Right lung (tissue), 2 donors: ENCODE measurements at regions not wholly inside any gene's neighbourhood (a gene's known extent, or its start where the extent isn't known, plus 50 kb on each side); places are given as distances from the start of the nearest gene placed in this dataset.

Experiments
- DNase-seq, 2 donors: peaks; one replicate each; pipeline ENCODE4 v3.0.0-alpha.2; 2013

DNA sequence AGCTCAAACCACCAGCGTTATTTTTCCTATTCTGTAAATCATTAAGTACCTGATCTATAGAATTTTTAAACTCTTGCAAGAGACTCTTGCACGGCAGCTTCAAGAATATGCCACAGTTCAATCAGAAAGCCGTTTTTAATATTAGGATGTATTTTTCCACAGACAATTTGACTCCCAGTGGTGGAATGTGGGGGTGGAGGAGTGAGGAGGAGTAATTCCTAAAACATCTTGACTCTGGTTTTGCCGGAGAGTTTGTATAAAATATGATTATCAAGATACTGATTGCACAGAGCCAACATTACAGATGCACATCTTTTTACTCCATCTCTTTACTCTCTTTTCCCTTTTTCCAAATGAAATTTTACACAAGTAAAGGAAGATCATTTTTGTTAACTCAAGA, 288.3 kb downstream of the ENC1 start:
- DNase-seq = no peak

DNA sequence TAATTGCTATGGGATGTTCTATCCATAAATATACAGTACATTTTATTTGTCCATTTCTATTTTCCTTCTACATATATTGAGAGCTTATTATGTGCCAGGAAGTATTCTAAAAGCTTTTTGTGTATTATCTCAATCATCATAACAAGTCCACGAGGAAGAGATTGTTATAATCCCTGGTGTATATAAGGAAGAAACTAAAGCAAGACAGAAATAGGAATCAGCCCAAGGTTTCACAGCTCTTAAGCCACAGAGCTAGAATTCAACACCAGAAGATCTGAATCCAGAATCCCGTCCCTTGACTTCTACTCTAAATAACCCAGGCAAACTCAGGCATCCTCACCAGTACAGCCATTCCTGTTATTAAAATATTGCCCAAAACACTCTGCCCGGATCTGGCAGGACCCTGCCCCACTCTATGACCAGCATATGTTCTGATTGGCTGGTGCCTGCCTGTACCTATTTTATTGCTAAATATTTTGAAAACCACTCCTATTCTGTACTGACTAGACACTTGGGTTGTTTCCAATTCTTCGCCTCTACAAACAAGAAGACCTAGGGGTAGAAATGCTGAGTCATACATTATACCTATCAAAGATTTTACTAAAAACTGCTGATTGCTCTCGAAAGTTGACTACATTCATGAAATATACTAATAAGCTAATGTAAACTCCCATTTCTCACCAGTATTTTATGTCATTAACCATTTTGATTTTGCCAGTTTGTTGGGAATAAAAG, 297.4 kb downstream of the ENC1 start:
- DNase-seq = no peak

DNA sequence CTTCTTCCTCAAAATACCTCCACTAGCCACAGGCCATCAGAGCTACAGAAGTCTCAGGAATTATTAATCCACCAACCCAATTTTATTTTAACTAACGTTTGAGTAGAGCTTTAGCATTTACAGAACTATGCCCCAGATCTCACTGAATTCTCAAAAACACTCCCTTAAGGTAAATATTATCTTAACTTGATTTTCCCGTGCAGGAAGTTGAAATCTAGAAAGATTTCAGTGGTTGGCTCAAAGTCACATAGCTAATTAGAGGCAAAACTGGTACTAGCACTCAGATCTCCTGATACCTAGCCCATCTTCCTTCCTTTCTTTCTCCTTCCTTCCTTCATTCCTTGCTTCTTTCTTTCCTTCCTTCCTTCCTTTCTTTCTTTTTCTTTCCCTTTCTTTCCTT, 298.3 kb downstream of the ENC1 start:
- no peak for DNase-seq

DNA sequence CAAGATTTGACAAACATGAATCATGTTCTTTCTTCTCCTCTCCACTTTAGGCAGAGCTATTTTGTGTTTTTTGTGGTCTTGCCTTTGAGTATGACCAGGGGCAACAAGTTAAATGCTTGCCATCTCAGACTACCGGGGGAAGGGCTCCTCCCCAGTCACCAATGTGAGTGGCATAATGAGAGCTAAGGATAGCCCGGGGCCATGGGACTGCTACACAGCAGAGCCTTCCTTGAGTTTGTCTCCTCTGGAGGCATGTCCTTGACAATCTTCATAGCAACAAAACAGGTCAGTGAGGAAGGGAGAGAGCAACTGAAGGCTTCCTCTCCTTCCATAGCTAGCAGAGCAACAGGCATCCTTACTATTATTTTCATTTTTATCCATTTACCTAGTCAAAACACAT, 299.3 kb downstream of the ENC1 start:
- no peak for DNase-seq

DNA sequence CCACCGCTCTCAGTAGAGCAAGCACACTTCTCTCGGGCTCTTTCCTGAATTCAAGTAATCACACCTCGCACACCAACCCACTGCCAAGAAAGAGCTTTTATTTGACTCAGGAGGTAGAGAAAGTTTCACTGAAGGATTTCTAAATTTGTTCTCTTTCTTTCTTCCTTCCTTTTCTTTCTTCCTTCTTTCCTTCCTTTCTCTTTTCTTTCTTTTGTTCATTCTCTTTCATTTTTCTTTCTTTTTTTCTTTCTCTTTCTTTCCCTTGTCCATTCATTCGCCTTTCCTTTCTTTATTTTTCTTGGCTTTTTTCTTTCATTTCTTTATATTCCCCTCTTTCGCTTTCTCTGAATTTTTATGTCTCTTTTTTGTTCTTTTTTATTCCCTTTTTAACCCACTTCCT, 300.1 kb downstream of the ENC1 start:
- no peak for DNase-seq

DNA sequence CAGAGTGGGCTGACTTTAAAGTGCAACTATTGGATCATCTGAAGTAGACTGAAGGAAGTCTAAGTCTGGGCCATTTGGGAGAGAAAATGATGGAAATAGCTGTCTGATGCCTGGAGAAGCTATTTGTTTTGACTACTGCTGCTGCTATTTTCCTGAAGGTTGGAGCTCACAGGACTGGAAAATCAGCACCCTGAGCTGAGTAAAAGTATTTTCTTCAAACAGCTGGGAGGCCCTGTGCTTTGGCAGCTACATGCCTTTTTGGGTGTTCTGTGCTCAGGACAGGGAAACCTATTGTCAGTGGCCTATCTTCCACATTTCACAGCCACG, 302.6 kb downstream of the ENC1 start:
- DNase-seq = no peak

DNA sequence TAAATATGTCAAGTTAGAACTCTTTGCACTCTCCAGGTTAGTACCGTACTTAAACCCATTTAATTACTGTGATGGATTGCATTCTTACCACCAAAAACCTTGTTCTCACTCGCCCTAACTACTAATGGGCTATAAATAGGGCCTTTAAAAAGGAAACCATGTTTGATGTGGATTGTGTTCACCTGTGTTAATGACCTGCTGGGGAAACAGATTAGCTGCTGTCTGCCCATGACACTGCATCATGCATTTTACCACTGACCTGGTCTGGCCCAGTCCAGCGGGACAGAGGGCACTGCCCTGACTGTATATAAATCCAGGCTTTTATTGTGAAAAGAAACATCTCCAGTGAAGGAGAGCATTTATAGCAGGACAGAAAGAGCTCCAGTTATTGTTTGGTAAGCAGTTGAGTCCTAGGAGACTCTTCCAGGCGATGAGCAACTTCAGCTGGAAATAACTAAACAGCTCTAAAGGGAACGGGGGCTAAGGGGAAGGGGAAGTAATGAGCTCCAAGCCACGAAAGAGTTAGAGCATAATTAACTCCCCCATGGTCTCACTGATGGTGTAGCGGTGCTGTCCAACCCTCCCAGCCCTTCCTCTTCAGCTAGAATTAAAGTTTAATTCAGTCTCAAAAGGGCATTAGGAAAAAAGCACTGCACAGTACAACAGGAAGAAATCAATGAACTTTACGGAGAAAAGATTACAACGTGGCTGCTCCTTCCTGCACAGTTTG, 303.1 kb downstream of the ENC1 start:
- no peak for DNase-seq

DNA sequence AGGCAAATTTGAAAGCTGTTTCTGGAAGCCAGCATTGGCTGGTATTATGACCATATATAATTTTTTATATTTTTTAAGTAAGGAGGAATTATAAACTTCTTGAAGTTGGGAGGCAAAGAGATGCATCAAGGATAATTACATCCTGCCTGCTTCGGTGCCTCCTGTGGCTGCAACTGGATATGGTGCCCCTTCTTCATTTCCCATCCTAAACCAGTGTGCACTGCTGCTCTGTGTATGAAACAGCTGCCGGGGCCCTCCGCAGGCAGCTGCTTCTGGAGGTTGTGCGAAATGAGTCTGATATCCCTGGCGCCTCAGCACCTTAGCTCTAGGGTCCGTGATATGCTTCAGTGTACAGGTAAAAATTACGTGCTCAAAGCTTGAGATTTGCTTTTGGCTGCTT, 304.2 kb downstream of the ENC1 start:
- DNase-seq = no peak

DNA sequence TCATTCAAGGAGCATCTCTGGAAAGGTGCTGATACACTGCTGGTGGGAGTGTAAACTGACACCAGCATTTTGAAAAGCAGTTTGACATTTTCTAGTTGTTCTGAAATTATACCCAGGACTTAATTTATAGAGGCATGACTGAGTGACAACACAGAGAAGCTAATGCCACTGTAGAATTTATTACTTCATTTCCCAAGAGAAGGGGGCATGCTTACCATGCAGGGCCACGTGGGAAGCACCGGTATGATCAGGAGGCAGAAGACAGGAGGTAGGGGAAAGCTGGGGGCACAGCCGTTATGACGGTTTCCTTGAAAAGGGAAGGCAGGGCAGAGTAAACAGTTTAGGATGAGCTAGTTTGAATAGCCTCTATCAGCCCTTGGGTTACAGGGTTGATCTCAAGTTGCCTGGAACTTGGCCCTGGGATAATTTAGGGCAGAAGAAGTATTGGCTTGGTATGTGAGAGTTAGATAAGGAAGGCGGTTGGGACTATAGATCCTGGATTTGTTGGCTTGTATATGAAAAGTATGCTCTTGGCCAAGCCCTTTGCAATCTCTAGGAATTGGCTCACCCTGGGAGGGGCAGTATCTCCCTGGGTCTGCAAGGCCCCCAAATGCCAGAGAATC, 305.7 kb downstream of the ENC1 start:
- DNase-seq = no peak

DNA sequence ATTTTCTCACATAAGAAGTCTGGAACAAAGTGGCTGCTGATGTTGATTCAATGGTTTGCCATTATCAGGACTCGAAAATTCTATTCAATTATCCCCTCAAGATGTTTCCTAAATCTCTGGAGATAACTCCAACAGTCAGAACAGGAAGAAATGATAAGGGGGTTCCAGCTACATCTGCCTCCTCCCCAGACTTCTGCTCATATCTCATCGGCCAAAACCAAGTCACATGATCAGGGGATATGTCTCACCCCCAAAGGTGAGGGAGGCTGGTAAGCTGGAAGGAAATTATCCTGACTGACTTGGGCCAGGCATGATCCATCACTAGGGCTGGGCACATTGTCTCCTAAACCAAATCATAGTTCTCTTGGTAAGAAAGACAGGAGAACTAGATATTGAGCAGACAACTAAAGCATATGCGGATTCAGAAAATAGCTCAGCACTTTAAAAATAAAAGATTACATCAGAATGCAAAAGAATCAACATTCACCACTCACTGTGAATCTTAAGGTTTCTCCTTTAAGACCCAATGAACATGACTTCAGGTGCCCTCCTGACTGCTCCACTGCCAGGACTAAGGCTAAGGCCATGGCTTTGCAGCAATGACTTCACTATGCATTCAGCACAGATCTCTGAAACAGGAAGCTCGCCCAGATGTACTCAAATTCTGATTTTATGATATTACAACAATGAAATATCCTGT, 306.3 kb downstream of the ENC1 start:
- no peak for DNase-seq

DNA sequence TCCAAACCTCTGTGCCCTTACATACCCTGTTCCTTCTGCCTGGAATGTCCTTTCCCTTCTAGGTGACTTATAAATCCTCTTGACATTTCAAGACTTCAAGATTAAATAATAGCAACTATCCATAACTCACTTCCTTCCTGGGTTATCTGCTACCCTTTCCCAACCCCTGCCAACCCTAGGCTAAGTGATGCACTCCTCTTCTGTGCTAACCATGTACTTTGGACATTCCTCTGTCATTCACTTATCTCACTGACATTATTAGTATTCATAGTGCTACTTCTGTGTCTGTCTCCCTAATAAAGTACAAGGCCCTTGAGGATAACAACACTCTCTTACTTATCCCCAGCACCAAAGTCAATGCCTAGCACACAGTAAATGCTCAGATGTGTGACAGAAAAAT, 307.1 kb downstream of the ENC1 start:
- no peak for DNase-seq

DNA sequence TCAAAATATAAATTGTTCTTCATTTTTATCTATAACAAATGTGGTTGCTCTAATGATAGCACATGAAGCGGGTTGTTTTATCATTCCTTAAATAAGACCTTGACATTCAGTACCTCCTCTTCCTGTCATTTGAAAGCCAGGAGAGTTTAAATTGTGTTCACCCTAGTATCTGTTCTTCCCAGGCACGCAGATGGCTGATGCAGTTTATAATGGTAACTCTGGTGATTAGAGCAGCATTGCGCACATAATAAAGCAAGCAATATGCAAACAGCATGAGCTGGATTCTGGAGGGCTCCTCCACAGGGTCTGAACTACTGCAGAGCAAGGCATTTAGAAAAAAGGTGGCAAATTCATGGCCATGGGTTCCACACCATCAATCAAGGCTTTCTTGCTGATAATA, 307.8 kb downstream of the ENC1 start:
- no peak for DNase-seq

DNA sequence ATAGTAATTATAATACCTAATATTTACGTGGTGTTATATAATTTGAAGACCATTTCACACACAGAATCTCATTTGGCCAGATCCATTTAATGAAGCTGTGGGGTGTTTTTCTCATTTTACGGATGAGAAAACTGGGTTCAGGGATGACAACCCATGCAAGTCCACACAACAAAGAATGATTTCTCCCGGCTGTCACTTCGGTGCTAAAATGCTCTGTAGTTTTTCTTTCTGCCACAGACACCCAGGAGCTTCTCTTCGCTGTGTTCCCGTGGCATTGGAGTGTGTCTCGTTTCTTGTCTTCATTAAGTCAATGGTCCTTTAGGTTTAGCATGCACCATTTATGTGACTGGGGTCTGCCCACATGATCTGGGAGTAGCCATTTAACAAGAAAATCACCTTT, 308.5 kb downstream of the ENC1 start:
- DNase-seq = no peak

DNA sequence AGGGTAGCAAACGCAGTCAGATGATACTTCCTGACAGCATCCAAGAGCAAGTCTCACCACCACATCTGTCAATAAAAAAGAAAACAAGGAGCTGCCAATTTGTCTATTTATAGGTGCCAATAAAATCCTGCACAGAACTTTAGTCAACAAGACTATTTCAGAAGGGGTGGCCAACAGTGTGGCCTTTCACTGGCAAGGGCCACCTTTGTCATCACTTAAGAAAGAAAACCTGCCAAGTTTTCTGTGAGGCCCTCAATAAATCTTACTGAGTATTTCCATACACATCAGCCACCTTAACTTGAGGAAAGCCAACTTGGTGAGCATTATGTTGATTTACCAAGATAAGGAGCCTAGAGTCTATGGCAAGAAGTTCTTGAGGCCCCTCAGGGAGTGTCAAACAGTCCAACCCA, 312.3 kb downstream of the ENC1 start:
- no peak for DNase-seq

DNA sequence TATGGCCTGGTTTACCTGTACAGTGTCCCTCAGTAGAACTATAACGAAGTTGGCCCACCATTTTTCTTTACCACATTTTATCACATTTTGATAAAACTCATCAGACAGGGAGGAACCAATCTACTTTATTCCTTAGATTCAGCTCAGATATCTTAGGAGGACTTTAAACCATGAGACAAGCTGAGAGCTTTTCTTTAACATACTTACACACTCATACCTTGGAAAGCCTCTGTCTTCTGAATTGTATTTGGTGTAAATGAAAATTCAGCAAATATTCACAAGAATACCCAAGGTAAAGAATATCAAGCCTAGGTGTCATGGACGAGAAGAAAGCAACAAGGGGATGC, 313.2 kb downstream of the ENC1 start:
- no peak for DNase-seq

DNA sequence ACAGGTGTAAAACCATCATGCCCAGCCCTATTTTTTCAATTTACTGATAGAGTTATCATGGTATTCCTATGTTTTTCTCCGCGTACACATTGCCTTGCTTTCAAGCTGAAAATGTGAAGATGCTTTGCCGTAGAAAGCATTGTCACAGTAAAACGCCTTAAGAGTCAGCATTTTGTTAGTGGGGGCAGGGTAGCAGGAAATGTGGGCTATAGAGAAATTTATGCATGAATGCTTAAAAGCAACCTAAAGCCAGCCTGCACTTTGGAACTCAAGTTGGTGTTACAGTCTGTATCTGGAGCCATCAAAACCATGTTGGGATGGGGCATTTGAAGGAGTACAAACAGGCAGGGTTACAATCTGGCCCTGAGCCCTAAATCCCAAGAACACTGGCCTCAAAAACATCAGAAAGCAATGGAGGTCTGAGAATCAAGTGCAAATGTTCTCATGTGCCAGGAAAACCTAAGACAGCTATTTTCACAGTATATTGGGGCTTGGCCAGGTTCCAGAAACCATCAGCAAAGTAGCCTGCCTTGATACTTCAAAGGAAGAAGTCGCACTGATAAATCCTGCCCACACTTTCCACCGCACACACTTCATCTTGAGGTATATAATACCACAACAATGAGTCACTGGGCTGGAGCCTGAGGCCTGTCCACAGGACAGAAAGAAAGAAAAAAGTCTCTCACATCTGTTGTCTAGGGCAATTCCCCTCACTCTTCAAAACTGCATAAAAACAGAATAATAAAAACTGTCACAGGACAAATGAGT, 313.8 kb downstream of the ENC1 start:
- peak; percentile 34 to 35 for DNase-seq

DNA sequence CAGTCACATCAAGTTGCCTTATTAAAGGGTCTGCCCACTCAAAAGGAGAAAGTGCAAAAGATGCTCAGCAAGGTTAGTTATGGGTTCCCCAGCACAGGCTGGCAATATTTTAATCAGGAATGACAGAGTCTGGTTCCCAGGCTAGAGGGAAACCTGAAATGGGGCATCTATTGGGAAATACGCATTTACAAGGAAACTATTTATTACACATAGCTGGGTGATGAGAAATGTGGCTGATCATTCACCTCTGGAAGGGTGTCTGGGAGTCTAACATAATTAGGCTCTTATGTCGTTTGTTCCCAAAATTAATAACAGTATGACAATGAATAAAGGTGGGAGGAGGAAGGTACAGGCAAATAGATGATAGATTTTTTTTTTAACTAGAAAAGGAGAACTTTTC, 314.7 kb downstream of the ENC1 start:
- DNase-seq = no peak

DNA sequence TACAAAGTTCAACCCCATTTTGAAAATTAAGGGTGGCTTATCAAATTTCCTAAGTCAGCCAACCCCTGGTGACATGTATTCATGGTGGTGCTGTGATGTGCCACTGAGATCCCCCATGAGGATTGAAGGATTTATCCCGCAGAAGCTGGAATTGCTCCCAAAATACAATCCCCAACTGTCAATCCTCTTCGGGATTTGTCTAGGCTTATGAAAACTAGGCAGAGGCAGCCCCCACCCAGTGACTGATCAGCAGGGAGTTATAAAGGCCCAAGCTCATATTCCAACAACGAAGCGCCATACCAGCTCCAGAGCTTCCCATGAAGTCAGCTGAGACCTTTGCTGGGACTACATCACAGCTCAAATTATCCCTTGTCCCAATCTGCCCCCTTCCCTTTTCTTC, 316.0 kb downstream of the ENC1 start:
- no peak for DNase-seq

DNA sequence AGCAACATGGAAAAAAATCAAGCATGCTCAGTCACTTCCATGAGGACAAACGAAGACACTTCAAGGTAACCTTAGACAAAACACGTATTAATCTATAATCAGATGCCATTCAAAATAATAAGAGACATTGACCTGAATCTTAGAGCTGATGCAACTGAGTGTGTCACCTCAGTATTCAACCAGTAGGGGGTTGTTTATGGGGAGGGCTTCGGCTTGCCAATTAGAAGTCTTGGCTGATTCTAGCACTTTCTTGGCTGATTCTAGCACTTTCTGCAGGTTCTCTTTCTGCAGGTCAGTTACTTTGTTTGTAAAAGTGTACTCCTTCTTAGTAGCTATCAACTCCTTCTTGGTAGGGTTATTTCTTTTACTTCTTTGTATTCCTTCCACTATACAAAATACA, 317.6 kb downstream of the ENC1 start:
- no peak for DNase-seq

DNA sequence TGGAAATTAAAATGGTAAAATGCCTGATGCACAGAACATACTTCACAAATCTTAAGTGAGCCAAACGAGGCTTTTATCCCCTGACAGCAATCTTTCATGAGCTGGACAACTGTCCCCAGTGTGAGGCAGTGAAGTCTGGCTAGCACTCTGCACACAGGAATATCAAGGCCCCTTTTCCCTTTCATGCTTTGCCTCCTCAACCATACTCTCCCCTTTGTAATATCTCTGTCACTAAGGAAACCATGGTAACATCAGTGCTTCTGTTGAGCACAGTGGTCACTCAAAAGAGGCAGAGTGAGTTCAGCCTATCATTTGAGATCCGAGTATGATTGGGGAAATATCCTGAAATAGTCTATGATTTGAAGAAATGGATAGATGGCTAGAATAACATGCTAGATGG, 318.3 kb downstream of the ENC1 start:
- DNase-seq = no peak

DNA sequence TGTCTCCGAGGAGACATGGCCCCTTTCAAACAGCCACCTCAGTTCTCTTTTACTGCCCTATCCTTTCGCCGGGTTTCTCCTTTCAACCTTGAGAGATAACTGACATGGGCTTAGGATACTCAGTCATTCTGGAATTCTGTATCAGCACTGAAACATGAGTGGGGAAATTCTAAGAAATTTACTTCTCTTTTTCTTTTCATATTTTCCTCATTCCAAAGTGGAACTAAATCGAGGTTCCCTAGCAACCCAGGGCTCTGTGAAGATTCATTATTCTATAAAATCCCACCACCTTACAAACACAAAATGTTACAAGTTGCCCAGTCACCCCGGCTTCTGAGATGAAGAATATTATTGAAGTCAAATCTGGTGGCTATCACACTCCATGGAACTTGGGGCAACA, 319.2 kb downstream of the ENC1 start:
- DNase-seq = no peak

DNA sequence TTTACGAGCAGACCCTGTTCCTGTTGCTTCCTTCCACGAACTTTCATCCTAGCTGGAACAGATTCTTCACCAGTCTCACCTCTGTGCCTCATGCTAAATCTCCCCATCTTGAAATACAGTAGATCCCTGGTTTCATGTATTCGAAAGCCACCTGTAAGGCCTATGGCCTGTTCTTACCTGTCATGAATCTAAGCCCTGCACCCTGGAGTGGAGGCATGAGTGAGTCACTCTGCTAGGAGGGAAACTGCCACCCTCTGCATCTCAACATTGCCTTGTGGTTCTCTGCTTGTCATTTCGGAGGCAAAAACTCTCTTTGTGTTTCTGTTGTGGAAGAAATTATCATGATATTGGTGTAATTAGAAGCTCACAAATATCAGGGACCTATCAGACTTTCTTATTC, 320.0 kb downstream of the ENC1 start:
- DNase-seq = no peak
